Posterior vena cava (tissue), 2 donors: ENCODE measurements at regions not wholly inside any gene's neighbourhood (a gene's known extent, or its start where the extent isn't known, plus 50 kb on each side); places are given as distances from the start of the nearest gene placed in this dataset.

Experiments used
- DNase-seq: peaks from one replicate; pipeline ENCODE4 v3.0.0-alpha.2; 2020; ENCODE audit warnings: low spot score
- intact Hi-C, 2 donors: fragments of 100-400 bp; cut with DNase I; formaldehyde crosslinking; loops; one replicate each; pipeline versions ENCODE4 v1.14.1 to v1.14.2; 2022 to 2023
- donor health status: DM: yes; HTN: yes; CAD: no.
- donor health status: DM: yes; HTN: yes; CAD: no.

DNA sequence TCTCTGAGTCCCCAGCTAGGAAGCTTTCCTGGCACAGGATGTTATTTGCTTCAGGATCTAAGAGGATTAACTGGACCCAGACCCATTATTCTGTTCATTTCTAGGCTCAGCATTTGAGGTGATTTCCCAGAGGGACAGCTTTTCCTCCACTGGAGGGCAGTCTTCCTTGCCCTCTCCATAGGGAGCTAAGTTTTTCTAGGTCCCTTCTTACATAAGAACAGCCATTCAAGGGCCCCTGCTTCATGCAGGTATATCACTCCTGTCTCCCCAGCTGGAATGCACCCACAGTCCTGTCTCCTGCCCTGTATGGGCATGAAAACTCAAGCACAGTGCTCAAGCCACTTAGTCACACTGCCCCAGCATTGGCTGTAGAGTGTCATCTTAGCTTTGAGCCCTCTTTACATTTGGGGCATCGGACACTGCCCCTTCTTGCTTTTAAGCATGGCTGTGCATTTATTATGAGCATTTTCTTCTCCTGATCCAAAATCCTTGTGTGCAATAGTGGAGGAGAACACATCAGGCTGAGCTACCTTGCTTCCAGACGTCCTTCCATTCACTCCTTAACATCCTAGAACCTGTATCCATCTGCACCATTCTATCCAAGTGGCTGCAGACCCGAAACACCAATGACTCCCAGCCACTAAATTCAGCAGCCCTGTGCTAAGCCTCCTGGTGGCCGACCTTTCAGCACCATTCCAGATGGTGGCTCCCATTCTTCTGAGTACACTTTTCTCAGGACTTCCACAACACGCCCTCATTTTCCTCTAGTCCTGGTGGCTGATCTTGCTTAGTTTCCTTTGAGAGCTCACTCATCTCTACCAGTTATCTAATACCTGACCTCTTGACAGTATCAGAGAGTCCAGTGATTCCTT is 80.0 kb downstream of the COPS8 start:
- DNase-seq: no peak
- intact Hi-C loops: loop anchor here in 1 of 2 donors (10.0 kb wide), 1 partner anchor 309 kb away; no protein-coding TSS in a partner anchor

DNA sequence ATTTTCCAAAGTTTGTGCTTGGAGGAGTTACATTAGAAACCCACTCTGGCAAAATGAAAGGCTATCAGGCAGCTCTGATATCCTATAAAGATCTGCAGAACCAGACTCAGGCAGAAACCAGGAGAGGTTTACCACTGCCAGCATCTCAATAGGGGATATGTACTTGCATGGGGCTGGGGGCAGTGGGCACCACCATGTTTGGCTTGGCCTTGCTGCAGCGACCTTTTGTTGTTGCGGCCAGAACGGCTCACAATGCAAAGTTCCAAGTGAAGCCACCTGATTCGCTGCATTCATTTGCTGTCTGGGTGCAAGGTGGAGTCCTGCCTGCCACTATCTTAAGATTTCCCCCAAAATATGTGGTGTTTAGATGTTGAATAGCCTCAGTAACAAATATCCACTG is 81.3 kb downstream of the COPS8 start:
- intact Hi-C loops: loop anchor here in 1 of 2 donors (10.0 kb wide), 1 partner anchor 308 kb away; no protein-coding TSS in a partner anchor
- no peak for DNase-seq

DNA sequence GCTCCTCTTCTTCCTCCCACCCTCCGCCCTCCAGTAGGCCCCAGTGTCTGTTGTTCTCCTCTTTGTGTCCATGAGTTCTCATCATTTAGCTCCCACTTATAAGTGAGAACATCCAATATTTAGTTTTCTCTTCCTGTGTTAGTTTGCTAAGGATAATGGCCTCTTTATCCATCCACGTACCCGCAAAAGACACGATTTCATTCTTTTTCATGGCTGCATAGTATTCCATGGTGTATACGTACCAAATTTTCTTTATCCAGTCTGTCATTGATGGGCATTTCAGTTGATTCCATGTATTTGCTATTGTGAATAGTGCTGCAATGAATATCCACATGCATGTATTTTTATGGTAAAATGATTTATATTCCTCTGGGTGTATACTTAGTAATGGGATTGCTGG is 82.2 kb downstream of the COPS8 start:
- intact Hi-C loops: loop anchor here in 1 of 2 donors (10.0 kb wide), 1 partner anchor 307 kb away; no protein-coding TSS in a partner anchor
- no peak for DNase-seq

DNA sequence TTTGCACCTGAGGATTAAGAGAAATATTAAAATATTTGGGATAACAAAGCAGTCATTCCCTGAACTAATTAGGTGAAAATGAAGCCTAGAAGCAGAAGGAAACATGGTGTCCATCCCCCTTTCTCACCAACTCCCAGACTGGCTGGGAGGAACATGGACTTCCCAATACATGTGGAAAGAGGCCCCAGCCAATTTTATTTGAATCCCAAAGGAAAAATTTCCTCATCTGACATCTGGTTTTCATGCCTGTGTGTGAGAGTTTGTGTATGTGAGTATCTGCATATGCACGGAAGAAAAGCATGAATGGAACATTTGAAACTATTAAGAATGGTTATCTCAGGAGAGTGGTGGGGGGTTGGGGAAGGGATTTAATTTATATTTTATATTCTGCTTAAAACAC is 84.3 kb downstream of the COPS8 start:
- no peak for DNase-seq
- intact Hi-C loops: loop anchor here (10.0 kb wide), 3 partner anchors 55 to 1755 kb away; no protein-coding TSS in a partner anchor

DNA sequence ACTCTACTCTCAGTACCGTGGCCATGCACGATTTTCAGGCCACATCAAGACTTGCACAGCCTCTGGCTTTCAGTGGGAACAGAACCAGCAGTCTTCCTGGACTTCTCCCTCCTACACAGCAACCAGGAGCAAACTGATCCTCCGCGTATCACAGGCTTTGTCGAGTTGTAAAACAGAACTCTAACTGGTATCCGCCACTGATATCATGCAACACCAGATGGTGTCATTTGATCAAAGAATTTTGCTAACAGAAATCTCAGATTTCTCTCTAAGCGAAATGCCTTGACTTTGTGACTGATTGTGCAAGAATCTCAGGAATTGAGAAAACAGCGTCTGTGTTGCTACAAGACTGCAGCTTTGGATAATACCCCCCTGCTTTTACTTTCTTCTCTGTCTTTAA is 85.7 kb downstream of the COPS8 start:
- DNase-seq: no peak
- intact Hi-C loops: loop anchor here (10.0 kb wide), 3 partner anchors 53 to 1753 kb away; no protein-coding TSS in a partner anchor

DNA sequence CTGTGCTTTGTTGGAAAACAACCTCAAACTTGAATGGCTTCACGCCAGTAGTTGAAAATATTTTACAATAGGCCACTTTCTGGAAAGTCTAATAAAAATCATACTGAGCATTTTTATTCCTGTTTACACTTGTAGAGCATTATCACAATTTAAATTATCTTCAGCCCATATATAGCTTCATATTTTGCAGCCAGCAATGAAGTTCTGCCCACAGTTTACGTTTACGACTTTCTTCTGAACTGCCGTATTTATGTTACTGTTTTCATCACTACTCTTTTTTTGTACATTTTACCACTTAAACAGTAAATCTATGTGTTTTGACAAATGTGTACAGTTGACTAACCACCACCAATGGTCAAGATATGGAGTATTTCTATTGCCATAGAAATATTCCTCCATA is 86.2 kb downstream of the COPS8 start:
- intact Hi-C loops: loop anchor here (10.0 kb wide), 3 partner anchors 53 to 1753 kb away; no protein-coding TSS in a partner anchor
- no peak for DNase-seq

DNA sequence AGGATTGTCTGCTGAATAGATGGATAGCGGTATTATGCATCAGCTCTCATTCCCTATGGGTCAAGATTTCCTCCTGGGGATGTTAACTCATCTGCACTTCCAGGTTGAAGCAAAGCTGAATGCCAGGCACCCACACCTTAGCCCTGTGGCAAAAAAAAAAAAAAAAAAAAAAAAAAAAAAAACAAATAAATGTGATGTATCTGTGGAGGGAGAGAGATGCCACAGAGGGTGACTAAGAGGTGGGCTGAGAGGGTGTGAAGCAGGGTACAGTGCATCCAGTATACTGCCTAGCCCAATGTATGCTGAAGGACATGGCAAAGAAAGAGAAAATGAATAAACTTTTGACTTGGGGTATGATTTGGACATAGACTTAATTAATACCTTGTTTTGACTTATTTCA is 91.4 kb downstream of the COPS8 start:
- intact Hi-C loops: loop anchor here (10.0 kb wide), 3 partner anchors 48 to 1748 kb away; no protein-coding TSS in a partner anchor
- DNase-seq: no peak

DNA sequence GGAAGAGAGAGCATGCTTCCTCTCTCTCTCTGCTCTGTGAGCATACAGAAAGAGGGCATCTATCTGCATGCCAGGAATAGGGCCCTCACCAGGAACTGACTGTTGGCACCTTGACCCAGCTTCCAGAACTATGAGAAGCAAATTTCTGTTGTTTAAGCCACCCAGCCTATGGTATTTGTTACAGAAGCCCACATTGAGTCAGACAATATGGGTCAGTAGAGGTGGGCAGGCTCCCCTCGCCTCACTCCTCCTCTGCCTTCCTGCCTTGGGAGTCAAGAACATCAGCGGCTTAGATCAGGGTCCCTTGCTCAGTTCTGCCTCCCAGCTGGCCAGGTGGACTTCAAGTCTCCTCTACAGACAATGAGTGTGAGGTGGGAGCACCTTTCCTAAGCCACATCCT is 92.3 kb downstream of the COPS8 start:
- DNase-seq: no peak
- intact Hi-C loops: loop anchor here (10.0 kb wide), 3 partner anchors 47 to 1747 kb away; no protein-coding TSS in a partner anchor

DNA sequence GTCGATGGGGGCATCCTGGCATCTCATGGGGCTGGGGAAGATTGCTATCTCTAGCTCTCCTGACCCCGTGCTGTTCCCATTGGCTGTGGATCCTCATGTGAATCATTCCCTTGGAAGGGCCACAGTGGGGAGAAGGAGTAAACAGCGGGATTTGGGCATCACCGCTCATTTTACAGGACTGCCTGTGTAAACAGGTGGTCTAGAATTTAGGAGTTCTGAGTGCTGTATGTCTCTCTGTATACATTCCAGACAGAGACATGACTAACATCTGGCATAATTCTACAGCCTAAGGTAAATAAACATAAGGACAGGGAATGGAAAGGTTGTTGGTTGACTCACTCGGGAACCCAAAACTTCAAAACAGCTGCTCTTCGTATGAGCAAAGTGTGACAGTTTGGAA is 92.7 kb downstream of the COPS8 start:
- intact Hi-C loops: loop anchor here (10.0 kb wide), 3 partner anchors 46 to 1746 kb away; no protein-coding TSS in a partner anchor
- DNase-seq: no peak

DNA sequence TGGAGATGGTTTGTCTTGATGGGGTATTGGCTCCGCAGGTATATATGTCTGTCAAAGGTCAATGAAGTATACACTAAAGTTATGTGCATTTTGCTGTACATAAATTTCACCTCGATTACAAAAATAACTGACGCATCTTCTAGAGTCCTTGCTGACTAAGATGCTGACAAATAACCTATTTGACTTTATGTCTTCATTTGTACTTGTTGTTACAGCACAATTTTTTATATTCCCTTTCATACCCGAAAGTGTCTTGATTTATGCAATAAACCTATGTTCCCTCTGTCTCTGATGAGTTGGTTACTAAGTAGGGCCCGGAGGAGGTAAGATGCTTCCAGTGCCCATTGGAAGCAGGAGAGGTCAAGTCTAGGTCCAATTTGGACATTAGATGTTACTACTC is 93.5 kb downstream of the COPS8 start:
- DNase-seq: no peak
- intact Hi-C loops: loop anchor here (10.0 kb wide), 3 partner anchors 46 to 1746 kb away; no protein-coding TSS in a partner anchor

DNA sequence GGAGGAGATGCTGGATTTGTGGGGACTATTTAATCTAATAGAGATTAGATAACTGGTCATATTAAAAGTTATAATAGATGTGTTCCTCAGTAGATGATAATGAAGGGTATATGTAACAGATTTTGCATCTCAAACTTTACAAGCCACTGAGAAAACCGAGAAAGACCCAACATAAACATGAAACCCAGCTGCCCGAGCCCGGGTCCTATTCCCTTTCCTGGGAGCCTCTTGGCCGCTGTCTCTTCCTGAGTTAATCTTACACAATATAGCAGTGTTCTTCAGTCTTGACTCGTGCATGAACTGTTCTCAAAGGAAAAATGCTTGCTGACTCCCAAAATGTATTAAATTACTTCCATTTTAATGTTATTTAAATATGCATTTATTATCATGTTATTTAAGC is 94.5 kb downstream of the COPS8 start:
- no peak for DNase-seq
- intact Hi-C loops: loop anchor here in 1 of 2 donors (5.0 kb wide), 1 partner anchor 227 kb away; no protein-coding TSS in a partner anchor

DNA sequence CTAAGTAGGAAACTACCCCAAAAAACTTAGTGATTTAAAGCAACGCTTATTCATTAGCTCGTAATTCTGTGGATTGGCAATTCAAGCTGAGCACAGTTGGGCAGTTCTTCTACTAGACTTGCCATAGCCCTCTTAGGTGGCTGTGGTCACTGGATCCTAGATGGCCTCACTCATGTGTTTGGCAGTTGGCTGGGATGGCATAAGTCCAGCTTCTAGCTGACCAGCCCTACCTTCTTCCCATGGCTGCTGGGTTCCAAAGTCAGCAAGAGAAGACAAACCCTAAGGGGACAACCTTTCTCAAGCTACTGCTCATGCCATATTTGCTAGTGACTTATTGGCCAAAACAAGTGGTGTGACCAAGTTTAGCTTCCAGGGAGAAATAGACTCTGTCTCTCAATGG is 95.3 kb downstream of the COPS8 start:
- intact Hi-C loops: loop anchor here in 1 of 2 donors (5.0 kb wide), 1 partner anchor 226 kb away; no protein-coding TSS in a partner anchor
- no peak for DNase-seq

DNA sequence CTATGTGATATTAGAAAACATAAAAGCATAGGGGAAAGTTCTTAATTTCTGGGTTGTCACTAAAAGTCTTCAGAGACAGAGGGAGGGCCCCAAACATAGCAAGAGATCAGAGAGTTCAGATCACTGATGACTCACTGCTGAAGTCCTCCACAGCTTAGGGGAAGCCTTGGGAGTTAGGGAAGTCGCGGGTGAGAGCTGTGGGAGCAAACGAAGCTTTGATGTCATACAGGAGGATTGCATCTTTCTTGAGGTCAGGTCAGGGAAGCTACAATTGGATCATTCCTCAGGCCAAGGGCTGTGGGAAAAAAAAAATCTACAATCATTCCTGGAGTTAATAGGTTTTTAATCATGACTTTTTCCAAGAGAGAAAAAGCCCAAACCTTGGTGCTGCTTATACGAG is 96.2 kb downstream of the COPS8 start:
- intact Hi-C loops: loop anchor here in 1 of 2 donors (5.0 kb wide), 1 partner anchor 225 kb away; no protein-coding TSS in a partner anchor
- DNase-seq: no peak

DNA sequence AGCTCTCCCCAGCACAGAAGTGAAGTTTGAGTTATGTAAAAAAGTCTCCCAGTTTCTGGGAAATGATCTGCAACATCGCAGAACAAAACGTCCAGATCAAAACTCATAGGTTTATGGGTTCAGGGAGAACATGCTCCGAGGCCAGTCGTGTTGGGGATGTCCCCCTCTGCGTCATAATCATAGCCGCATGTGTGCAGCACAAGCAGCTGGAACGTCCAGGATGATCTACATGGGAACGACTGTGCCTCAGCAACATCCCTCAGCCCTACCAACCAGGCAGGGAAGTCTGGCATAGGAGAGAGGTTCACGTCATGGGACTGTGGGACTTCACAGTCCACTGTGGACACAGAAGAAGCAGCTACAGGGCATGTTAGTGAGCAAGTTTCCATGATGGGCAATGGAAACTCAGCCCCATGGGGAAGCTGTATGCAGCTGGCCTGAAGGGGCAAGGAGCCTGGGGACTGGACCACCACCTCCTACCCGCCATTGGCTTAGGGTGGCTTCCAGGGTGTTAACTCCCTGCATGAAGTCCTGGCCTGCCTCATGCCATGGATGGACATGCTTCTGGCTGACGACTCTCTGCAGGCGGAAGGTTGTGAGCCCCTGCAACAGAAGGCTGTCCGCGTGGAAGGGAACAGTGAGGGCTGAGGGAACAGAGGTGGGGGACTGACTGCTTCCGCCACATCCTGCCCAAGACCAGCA is 96.9 kb downstream of the COPS8 start:
- DNase-seq: no peak
- intact Hi-C loops: loop anchor here in 1 of 2 donors (5.0 kb wide), 1 partner anchor 225 kb away; no protein-coding TSS in a partner anchor

DNA sequence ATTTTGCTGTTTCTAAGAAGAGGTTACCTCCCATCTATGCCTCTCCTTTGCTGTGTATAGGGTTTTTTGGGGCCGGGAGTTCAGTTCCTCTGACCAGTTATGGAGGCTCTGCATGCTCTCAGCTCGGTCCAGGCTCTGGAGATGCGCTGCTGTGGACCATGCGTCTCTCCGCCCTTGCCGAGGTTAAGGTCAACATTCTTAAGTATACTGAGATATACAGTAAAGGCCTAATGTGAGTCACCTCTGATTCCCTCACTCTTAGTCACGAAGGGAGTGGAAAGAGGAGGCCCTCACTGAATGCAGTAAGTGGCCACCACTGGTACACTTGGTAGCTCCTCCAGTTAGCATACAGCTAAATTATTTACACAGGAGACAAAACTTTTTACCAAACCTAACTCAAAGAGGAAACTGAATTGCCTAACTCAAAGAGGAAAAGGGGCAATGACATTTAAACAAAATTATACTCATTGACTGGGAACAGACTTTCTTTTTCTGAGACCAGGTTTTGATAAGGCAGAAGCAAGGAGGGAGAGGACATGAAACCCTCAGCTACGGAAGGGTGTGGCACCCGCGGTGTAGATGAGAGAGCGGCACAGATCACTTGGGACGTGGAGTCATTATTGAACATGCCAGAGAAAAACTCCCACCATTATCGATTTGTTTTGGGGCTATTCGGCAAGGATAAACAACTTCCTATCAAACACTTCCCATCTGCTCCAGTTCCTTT is 98.7 kb downstream of the COPS8 start:
- no peak for DNase-seq
- intact Hi-C loops: loop anchor here in 1 of 2 donors (5.0 kb wide), 1 partner anchor 223 kb away; no protein-coding TSS in a partner anchor

DNA sequence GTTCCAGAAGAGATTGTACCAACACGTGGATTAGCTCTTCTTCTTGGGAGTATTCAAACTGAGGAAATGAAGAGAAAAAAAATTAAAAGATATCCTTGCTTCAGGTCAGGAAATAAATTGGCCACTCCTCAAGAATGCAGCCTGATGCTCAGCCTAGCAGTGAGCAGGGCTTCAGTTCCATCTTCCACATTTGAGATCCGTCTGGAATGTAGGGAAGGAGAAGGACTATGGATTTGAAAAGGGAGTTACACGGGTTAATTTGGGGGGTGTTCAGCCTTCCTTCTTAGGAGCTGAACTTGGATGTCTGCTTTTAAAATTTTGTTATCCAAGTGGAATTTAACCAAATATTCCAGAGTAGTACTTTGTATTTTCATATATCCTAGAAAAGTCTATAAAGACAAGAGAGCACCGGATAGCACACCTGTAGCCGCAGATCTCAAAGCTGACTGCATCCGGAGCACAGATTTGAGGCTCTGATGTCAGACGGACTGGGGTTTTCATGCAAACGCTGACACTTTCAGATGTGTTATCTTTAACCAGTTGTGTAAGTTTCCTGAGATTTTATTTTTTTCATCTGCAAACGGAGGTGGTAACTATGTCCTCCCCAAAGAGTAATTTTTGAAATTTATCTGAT is 99.3 kb downstream of the COPS8 start:
- intact Hi-C loops: loop anchor here in 1 of 2 donors (5.0 kb wide), 1 partner anchor 222 kb away; no protein-coding TSS in a partner anchor
- DNase-seq: no peak

DNA sequence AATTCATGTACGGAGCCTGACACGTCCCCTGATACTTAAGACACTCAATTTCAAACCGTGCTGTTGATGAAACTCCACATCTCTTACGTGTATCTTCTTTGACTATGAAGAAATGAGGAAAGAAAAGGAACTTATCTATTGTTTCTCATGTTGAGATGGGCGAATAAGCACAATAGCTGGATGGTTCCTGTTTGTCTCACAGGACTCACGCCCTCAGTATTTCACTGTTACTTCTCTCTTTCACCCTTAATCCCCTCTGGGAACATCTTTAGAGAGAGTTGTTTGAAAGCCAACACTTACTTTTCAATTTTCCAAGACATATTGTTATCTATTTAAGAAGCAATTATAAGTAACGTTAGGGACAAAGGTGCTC is 99.8 kb downstream of the COPS8 start:
- DNase-seq: no peak
- intact Hi-C loops: no loop called here

DNA sequence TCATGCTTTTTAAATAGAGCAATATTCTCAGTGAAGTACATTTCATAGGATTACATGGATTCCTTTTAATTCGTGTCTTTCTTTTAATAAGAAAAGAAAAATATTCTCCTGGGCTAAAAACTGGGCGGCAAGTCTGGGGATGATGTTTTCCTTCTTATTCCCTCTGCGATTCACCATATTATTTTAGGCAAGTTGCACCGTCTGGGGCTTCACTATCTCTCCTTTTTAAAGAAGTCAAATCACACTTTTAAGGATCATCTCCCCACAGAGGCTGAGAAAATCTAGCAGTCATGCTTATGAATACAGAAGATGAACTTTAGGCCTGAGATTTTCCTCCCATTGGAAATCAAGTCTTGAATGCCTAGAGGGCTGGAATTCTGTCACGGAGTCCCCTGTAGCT is 104.1 kb downstream of the COPS8 start:
- intact Hi-C loops: no loop called here
- DNase-seq: no peak
